Stimulated activated CD4-positive, alpha-beta T cell treated with anti-CD3 and anti-CD28 coated beads, Interleukin-1b, Interleukin-23, amount 100 ng/mL, for 48 hours (primary cell): ENCODE measurements at regions not wholly inside any gene's neighbourhood (a gene's known extent, or its start where the extent isn't known, plus 50 kb on each side); places are given as distances from the start of the nearest gene placed in this dataset.

ENCODE experiments used
- DNase-seq: peaks from one replicate; pipeline ENCODE4 v3.0.0-alpha.2; 2020

DNA sequence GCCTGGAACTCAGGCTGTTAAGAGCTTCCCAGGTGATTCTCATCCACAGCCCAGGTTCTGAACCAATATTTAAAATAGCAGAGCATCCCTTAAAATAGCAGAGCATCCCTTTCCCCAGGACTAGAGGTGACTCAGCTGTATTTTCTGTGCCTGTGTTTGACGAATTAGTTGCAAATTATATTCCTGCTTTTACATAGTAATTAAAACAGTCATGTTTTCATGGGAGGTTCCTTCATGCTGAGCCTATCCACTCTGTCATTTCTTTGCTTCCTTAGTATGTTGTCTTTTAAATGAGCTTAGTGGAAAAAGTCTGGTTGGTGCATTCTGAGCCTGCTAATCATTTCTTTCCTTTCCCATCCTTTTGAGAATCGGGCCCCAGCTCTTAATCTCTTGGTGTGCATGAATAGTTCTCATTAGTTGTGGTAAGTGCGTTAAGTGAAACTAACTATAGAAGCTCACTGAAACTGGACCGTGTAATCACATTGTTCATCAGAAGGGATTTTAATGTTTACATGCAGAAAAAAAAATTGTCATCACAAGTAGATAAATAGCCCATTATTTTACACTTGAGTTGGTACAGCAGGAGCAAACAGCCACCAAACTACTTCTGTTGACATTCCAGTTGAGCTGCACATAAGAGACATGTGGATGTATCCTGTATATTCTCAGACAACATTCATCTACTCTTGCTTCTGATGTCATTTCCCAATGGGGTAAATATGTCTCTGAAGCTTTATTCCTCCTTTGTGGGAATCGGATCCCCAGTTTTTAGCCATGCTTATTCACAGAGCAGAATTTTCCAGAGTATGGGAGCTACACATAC lies 596.9 kb upstream of the WWC1 start:
- DNase-seq = no peak

DNA sequence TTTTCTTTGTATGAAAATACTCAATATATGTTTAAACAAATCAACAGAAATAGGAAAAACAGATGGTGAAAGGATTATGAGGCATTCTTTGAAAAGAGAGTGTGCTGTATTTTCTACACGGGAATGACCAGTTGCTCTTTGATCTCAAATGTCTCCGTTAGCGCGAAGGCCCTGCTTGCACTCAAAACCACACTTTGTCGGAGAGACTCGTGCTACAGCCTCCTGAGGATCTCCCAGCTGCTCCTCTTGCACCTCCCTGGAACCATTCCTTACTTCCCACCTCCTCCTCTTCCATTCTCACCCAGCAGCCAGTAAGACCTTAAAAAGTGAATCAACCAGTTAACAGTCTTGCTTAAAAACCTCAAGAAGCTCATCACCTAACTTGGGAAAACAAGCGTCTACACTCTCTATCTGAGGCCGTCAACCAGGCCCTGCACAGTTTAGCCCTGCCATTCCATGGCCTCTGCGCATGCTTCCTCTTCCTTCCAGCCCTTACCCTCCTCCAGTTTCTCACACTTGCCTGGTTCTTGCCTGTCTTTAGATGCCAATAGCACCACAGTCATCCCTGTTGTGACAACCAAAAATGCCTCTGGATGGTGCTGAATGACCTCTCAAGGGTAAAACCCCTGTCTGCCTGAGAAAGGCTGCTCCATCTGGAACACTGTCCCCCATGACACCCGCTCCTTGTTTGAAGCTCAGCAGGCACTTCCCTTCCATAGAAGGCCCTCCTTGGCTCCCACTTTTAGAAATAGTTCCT lies 594.7 kb upstream of the WWC1 start:
- DNase-seq = no peak

DNA sequence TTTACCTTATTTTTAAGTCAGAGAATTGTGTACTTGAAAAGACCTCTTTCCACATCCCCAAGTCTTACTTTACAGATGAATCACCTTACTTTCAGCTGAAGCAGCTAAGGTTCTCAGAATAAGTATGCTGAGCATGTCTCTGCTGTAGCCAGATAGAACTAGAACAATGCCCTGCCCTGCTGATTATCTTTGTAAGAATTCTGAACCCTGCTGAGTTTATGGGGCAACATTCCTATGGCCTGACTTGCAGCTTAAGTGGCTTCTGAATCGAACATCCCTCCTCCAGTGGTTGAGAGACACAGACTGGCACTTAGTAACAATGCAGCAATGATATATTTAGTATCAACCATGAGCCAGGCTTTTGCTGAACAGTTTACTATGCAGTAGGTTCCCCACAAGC lies 592.0 kb upstream of the WWC1 start:
- DNase-seq = no peak

DNA sequence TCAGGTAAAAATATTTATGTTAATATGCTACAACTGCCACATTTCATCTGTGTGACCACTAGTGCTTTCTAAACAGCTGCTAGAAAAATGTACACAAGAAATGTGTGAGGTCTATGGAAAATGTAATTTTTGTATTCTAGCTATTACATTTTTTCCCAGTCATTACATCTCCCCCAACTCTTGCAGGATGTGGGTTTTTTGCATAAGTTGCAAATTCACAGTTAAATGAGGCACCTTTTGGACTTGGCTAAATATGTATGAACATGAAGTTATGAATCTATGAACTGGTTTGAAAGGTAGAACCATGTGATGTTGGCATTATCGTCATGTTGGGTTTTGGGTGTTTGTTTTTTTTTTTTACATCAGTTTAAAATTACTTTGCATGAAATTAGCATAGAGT lies 590.4 kb upstream of the WWC1 start:
- DNase-seq = no peak

DNA sequence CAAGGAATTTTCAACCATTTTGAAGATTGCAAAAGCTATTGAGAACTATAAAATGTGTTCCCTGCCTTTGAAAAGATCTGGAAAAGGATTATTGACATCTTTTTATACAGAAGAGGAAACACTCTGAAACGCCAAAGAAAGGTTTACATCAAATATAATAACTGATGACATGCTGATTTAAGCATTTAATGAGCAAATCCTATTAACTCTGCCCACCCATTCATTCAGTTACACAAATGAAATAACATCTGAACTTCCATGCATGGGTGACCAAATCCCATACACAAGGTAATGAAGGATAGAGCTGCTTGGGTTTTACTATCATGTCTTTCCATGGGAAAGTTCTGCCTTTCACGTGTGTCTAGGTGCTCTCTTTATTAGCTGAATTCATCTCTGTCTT lies 589.4 kb upstream of the WWC1 start:
- DNase-seq = no peak

DNA sequence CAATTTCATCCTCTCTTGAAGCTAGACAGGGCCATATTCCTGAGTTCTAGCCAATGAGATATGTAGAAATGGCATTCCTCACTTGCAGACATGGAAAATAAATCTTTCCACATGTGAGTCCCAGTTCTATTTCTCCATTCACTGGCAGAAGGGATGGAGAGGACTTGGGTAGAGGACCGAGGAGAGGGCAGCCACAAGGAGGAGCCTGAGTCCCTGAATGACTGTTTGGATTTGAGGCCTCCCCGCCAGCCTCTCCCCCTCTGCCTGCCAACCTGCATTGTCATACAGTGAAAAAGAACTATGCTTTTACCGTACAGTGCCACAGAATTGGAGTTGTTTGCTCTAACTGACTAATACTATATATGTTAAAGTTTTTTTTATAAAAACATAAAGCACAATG lies 583.0 kb upstream of the WWC1 start:
- DNase-seq = no peak

DNA sequence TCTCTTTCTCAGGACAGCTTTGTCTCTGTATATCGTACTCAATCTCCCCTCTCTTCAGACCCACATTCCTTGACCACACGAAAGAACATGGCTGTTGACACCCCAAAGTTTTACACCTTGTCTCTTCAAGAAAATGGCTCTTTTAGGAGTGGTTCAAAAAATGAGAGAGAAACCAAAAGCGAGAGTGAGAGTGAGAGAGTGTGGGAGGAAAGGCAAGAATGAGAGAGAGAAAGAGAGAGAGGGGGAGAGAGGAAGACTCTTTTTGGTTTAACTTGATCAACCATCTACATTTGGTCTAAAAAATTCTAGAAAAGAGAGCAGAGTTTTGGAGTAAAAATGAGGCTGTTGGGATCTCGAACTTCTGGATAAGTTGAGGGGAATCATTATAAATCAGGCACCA lies 581.8 kb upstream of the WWC1 start:
- DNase-seq = no peak

DNA sequence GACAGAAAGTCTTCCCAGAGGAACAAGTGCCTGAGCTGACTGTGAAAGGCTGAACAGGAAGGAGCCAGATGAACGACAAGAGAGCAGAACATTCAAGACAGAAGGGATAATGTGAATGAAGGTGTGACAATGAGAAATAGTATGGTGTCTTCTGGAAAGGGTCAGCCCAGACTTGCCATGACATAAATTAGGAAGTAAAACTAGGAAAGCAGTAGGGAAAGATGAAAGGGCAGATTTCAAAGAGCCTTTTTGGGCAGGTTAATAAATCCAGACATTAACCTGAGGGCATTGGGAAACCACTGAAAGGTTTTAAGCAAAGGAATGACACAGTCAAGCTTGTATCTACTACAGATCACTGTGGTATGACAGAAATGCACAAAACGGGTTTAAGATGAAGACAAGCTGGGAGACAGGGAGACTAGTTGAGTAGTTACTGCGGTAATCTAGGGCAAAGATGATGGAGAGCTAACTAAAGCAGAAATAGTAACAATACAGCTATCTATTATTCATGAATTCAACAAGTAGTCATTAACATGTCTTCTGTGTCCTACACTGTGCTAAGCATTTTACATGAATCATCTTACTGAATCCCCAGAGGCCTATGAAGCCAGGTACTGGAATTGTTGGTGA lies 580.9 kb upstream of the WWC1 start:
- no peak for DNase-seq

DNA sequence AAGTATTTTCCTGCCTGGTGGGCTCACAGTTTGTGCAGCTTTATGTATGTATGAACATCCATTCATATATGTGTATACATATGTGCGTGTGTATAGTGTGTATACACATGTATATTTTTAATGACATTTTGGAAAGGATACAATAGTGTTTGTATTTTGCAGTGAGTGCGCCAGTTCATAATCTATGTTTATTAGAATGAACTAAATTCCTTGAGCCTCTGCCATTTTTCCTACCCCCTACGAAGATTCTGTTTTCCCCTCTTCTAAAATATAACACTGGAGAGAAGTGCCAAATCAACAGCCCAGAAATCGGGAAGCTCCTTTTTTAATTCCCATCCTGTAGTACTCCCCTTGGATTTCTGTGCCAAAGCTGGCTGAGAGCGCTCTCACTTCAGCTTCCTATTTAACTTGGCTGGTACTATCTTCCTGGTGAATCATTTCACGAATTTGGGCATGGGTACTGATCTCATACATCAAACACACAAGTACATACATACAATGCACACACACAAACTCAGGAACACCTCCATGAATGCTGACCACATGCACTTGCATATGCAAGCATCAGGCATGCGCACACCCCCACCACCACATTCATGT lies 578.4 kb upstream of the WWC1 start:
- no peak for DNase-seq

DNA sequence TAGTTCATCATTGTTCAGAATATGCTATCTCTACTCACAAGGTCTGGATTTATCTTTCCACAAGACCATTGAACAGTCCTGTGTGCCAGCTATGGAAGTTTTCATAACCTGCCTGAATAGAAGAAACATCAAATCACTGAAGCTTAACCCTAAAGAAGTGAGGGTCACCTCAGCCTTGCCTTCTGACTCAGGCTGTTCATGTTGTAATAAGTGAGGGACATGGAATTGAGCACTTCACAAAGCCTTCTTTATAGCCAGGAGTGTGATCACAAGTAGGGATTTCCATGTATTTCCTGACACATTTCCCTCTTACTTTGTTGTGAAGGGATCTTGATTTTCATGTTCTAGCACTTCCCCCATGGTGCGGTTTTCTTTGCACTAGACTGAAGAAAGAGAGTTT lies 577.5 kb upstream of the WWC1 start:
- DNase-seq = no peak

DNA sequence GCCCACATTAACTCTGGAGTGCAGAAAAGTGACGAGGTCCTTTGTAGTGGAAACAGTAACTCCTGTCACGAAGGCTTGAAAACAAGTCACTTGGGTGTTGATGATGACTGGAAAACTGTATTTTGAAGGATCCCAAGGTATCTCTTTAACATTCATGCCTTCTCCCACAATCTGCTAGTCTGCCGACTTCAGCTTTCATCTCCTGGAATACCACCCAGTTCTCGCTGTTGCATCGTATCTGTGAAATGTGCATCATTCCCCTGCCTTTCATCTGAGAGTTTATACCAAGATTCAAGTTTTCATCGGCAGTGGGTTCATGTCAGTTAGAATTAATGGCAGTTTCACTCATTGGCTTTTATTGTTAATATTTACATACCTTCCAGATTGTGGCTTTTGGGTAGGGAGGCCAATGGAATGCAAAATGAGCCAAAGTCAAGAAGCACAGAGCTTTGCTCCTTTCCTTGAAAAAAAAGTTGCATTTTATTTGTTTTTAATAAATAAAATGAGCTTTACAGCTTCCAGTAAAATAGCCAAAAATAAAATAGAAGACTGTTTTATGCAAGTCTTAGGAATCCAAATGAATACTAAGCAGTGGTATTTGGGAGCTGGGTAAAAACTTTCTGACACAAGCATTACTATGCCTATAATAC lies 575.2 kb upstream of the WWC1 start:
- no peak for DNase-seq

DNA sequence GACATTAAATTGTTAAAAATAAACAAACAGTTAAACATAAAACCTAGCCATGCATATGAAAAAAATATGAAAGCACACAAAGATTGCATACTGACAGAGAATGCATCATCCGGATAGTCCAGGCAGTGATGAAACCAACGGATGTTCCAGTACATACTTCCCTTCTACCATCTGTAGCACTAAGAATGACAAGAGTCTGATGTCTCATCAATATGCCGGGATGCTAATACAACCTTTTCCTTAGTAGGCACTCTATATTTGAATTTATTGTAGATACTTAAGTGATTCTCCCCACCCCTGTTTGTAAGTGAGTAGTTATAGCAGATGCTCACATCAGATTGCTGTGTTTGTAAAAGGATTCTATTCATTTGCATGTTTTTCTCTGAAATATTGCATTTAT lies 571.2 kb upstream of the WWC1 start:
- DNase-seq = no peak

DNA sequence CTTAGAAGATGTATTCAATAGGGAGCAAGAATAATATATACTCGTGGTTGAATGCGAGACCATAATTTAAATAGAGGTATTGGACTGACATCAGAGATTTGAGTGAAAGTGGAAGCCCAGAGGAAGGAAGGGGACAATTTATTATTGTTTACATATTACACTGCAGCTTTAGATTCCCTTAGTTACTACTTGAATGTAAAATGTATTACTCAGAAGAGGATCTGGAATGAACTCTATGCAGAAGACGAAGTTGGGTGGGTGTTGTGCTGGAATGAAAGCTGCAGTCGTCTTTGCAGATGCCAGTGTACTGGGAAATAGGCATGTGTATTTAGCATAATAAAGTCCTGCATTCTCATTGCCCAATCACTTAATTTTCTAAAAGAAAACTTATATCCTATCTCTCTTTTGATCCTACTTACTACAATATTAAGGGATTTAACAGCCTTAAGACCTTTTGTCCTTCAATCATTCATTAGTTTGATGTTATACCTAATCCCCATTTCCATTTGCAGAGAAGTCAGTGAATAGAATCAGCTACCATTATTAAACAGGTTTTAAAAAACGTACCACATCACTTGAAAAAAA lies 570.7 kb upstream of the WWC1 start:
- no peak for DNase-seq

DNA sequence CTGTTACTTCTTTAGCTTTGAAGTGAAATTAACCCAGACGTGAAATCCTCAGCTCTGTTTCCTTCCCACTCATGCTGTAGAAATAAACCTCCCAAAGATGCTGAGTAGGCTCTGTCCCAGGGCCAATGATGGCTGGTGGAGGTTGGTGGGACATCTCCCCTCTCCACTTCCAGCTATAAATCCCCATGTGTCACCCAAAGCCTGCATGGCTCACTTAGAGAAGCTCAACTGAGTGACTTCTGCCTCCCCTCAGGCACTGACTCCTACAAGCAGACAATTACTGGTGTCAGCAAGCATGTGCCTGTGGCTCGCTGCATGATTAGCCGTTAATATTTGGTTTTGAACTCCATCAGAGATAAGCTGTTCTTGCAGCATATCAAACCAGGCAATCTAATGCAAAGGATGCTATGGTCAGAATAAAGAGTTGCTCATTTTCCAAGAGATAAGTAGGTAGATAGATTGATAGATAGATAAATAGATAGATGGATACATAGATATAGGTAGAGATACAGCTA lies 569.5 kb upstream of the WWC1 start:
- DNase-seq = no peak

DNA sequence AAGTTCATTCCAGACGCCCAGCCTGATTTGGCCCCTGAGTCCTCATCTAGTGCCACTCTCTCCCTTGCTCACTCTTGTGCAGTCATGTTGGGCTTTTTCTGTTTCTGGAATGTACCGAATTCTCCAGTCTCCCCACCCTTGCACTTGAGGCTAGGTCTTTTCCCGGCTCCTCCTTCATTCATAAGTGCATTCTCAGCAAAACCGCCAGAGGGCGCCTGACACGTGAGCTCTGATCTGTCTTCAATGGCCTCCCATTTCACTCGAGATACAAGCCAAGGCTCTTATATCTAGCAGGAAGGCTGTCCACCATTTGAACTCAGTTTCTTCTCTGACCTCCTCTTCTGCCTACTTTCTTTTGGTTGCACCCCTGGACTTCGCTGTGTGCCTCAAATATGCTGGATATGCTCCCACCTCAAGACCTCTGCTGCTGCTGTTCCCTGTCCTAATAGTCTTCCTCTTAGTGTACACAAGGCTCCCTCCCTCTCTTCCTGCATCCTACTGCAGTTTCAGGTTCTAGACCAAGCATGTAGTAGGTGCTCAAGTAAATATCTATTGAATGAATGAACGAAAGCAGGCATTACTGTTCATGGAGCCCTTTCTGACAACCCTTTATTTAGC lies 568.1 kb upstream of the WWC1 start:
- peak; percentile 54 for DNase-seq

DNA sequence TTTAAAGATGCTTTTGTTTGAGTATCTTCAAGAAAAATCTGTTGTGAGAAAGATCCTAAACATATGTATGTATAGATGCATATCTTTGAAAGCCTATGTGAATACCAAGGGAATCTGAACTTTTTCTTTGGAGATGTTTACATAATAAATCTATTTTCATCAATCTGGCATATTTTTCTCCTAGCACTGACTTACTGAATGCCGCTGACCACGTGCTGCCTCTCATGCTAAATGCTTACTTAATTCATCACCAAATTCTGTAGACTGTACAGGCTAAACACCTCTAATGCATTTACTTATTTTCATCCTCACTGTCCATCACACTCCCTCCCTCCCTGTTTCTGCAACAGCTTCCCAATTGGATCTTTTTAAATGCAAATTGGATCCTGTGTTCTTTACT lies 566.2 kb upstream of the WWC1 start:
- no peak for DNase-seq

DNA sequence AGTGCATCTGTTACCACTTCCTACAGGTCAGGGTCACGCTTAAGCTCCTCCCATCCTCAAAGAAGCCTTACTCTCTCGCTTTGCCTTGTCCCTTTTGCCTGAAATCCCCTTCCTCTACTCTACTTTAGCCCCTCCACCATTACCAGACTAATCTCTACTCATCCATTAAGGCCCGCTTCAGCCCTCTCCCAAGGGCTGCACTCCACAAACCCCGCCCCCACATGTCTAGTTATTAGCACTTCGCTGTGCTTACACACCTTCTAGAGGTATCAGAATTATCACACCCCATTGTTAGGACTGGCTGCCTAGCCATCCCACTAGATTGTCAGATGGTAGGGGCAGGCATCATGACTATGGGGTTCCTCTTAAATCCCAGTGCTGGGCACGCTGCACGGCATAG lies 565.7 kb upstream of the WWC1 start:
- DNase-seq = no peak

DNA sequence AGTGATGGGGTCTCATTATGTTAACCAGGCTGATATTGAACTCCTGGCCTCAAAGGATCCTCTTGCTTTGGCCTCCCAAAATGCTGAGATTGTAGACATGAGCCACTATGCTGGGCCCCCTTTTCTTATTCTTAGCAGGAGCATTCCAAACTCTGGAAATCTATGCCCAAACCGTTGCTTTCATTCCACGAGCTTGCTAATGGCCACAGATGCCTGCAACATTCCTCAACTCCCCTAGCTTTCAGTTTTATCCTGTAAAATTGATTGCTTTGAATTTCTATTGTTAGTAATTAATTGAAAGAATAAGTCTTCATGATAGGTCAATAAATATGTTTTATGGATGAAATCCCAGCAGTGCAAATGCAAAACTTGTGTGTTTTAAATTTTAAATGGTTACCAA lies 564.8 kb upstream of the WWC1 start:
- no peak for DNase-seq

DNA sequence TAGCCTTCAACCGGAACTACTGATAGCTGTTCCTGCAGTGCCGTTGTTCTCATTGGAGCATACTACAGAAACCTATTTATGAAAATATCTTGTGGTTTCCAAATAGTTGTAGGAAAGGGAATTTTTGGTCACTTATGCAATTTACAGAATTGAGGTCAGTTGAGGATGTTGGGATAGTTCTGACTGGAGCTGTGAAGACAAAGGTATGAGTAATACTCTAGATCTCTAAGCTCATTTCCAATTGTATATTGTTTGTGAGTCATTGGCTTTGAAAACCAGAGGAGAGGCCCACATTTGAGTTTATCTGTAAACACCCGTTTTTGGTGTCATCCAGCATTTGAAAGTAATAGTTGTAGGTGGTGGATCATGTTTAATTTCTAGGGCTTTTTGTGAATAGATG lies 561.3 kb upstream of the WWC1 start:
- DNase-seq = no peak

DNA sequence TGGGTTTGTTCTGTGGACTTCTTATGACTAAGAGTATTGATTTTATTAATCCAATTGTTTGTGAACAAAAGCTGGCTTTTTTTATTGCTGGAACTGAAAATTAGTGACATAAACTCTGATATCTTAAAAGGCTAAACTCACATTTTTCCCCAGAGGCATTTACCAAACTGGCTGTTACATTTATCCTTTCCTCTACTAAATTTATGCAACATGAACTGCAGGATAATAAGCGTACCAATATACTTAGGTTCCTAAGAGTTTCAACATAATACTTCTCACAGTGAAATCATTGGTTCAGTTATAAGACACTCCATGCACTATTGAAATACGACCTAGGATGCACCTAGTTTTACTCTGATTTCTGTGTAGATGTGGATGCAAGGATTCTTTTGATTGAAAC lies 560.8 kb upstream of the WWC1 start:
- no peak for DNase-seq

DNA sequence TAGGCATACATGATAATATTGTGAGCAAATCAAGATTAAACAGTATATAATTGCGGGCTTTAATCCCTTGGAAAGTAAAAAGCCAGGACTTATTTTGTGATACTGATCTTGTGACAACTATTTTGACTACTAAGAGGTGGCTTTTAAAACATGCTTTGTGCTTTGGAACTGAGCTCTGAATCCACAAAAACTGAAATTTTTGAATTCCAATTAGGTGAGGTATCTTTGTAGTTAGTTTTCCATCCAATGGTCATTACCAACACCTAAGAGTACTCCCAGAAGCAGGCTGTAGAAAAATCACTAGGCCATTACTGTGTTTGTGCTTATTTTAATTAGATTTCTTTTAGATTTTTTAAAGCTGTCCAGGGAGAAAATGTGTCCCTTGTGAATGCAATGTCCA lies 559.5 kb upstream of the WWC1 start:
- DNase-seq = no peak

DNA sequence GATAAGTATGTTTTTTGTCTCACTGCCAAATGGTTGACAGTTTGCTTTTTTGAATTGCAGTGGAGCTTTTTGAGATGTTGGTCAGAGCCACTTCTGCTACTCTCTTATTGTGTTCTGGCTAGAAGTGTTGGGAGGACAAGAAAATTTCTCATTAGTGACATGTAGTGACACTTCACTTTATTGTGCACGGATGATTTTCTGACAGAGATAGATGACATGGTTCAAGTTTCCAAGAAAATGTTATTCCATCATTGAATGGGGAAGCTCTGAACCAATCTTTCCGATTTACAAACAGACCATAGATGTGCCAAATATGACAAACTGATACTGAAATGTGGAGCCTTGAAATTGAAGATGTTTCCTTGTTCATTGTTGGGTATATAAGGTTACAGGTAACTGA lies 558.9 kb upstream of the WWC1 start:
- no peak for DNase-seq
